GM12878 (cell line): ENCODE measurements at regions not wholly inside any gene's neighbourhood (a gene's known extent, or its start where the extent isn't known, plus 50 kb on each side); places are given as distances from the start of the nearest gene placed in this dataset.

ENCODE experiments used
- ATAC-seq: fragments of 200-7000 bp; cut with Tn5 transposase; 3 replicates; pipeline ENCODE4 v1.9.1; 2020; ENCODE audit warnings: mild to moderate bottlenecking, moderate library complexity
- BruUV-seq: library from RNA; stranded (reverse); fragments of 400-500 nt; replicated peaks from 2 replicates; lab custom pipeline; 2021; lab: Mats Ljungman, UMichigan
- CTCF ChIA-PET: fragments of 300-600 bp; sonication (Branson Sonifier 250); formaldehyde crosslinking; extraction: SDS; loops from one replicate; lab custom pipeline; 2021; ENCODE audit warnings: inconsistent platforms; lab: Yijun Ruan, JAX
- POLR2A ChIA-PET: fragments of 350-600 bp; formaldehyde crosslinking; extraction: SDS; loops from one replicate; lab custom pipeline; 2021; ENCODE audit warnings: inconsistent platforms; lab: Charles Lee
- RAD21 ChIA-PET: fragments of 300-600 bp; sonication (Branson Sonifier 250); formaldehyde crosslinking; loops from one replicate; lab custom pipeline; 2023; ENCODE audit warnings: antibody characterized with exemption; ENCODE audit not compliant: unreplicated experiment; lab: Charles Lee
- SMC1A ChIA-PET: fragments of 300-600 bp; sonication (Branson Sonifier 250); formaldehyde crosslinking; loops from one replicate; lab custom pipeline; 2023; ENCODE audit not compliant: unreplicated experiment, uncharacterized antibody; lab: Charles Lee
- DNase-seq: peaks from one replicate; pipeline ENCODE4 v3.0.0-alpha.2; 2011; ENCODE audit warnings: low read depth, low spot score
- FAIRE-seq: peaks from 3 replicates; lab custom pipeline; 2011; peaks lifted over from hg19 to GRCh38; lab: Jason Lieb, UNC
- H2AFZ ChIP-seq: 2 replicates; pipeline ENCODE4 v1.6.0; 2011; ENCODE audit warnings: low read depth, low read length, control low read depth; ENCODE audit not compliant: control insufficient read depth
- H3K27ac ChIP-seq: 2 replicates; pipeline ENCODE4 v1.5.1; 2011; ENCODE audit warnings: control low read depth; ENCODE audit not compliant: control insufficient read depth, insufficient read depth
- H3K27me3 ChIP-seq, 2 experiments: replicated peaks in 1 of 2; 2 replicates each; pipeline versions ENCODE4 v1.6.0 to v1.6.1; 2011; ENCODE audit warnings: low read length in 1 of 2; ENCODE audit not compliant: control insufficient read depth in 2 of 2, insufficient read depth in 2 of 2
- H3K36me3 ChIP-seq, 2 experiments: 2 replicates each; pipeline ENCODE4 v1.5.1; 2011; ENCODE audit warnings: low read length in 1 of 2; ENCODE audit not compliant: control insufficient read depth in 2 of 2, insufficient read depth in 2 of 2
- H3K4me1 ChIP-seq: 2 replicates; pipeline ENCODE4 v1.6.1; 2011; ENCODE audit warnings: mild to moderate bottlenecking, low read length, moderate library complexity, mixed read lengths; ENCODE audit not compliant: control insufficient read depth, insufficient read depth
- H3K4me2 ChIP-seq: 2 replicates; pipeline ENCODE4 v1.6.0; 2011; ENCODE audit warnings: control low read depth; ENCODE audit not compliant: control insufficient read depth, insufficient read depth
- H3K4me3 ChIP-seq: fragments of 200-600 bp; sonication (generic); 2 replicates; pipeline ENCODE4 v1.5.1; 2016
- H3K79me2 ChIP-seq: 2 replicates; pipeline ENCODE4 v1.6.0; 2011; ENCODE audit warnings: low read length; ENCODE audit not compliant: control insufficient read depth, insufficient read depth
- H3K9ac ChIP-seq: 2 replicates; pipeline ENCODE4 v1.8.0; 2011; ENCODE audit warnings: low read length, control low read depth, mixed read lengths; ENCODE audit not compliant: control insufficient read depth, insufficient read depth
- H3K9me3 ChIP-seq: replicated peaks from 3 replicates; pipeline ENCODE4 v1.5.1; 2011; ENCODE audit warnings: mild to moderate bottlenecking, low read length; ENCODE audit not compliant: control insufficient read depth, insufficient read depth
- H4K20me1 ChIP-seq: 2 replicates; pipeline ENCODE4 v1.6.0; 2011; ENCODE audit not compliant: control insufficient read depth, insufficient read depth
- CBX5 ChIP-seq: sonication (generic); IDR thresholded peaks from 2 replicates; pipeline ENCODE4 v1.6.1; 2016; ENCODE audit warnings: low read depth, moderate library complexity, mild to moderate bottlenecking, inconsistent platforms
- CHD1 ChIP-seq: IDR thresholded peaks from 2 replicates; pipeline ENCODE4 v1.6.1; 2012; ENCODE audit warnings: low read depth, low read length, improper control_type of control experiment
- CREM ChIP-seq: IDR thresholded peaks from 2 replicates; pipeline ENCODE4 v1.6.1; 2014; ENCODE audit warnings: antibody characterized with exemption, low read depth
- GABPA ChIP-seq: IDR thresholded peaks from 2 replicates; pipeline ENCODE4 v1.6.1; 2014; ENCODE audit warnings: antibody characterized with exemption, low read depth, mild to moderate bottlenecking, inconsistent platforms
- HCFC1 ChIP-seq: fragments of 150-350 bp; IDR thresholded peaks from 2 replicates; pipeline ENCODE4 v1.6.1; 2014; ENCODE audit warnings: low read length
- IKZF2 ChIP-seq, 2 experiments: fragments of 450-650 bp; IDR thresholded peaks; 2 replicates each; pipeline ENCODE4 v1.6.1; 2017; ENCODE audit warnings: mild to moderate bottlenecking in 2 of 2, moderate library complexity in 2 of 2
- IRF4 ChIP-seq: IDR thresholded peaks from 2 replicates; pipeline ENCODE4 v1.6.1; 2011; ENCODE audit warnings: low read depth, low read length
- KAT2A ChIP-seq: conservative IDR thresholded peaks from 2 replicates; pipeline ENCODE4 v1.6.1; 2011; ENCODE audit warnings: low read depth, low read length; ENCODE audit not compliant: control insufficient read depth
- RFX5 ChIP-seq: IDR thresholded peaks from 2 replicates; pipeline ENCODE4 v1.6.1; 2011; ENCODE audit warnings: low read depth, low read length, improper control_type of control experiment
- SREBF1 ChIP-seq: IDR thresholded peaks from 2 replicates; pipeline ENCODE4 v1.6.1; 2012; ENCODE audit warnings: mild to moderate bottlenecking, low read length
- USF2 ChIP-seq: IDR thresholded peaks from 2 replicates; pipeline ENCODE4 v1.6.1; 2011; ENCODE audit warnings: low read depth, low read length, improper control_type of control experiment, borderline replicate concordance
- ZBED1 ChIP-seq: IDR thresholded peaks from 2 replicates; pipeline ENCODE4 v1.6.1; 2016; ENCODE audit warnings: borderline replicate concordance
- ZZZ3 ChIP-seq: IDR thresholded peaks from 2 replicates; pipeline ENCODE4 v1.6.1; 2011; ENCODE audit warnings: low read depth; ENCODE audit not compliant: control insufficient read depth, insufficient read length
- WGBS: methylation state at CpG from one replicate; pipeline ENCODE4 v1.1.6; 2016; ENCODE audit warnings: low lambda C conversion rate; ENCODE audit not compliant: insufficient replicate concordance, insufficient coverage; ENCODE audit errors: missing lambda C conversion rate; 5-methylcytosine and 5-hydroxymethylcytosine counted together
- in situ Hi-C: fragments of 300-500 bp; cut with MboI; formaldehyde crosslinking; loops from 9 replicates; pipeline ENCODE4 v1.14.3; 2018; ENCODE audit warnings: mixed read lengths
- intact Hi-C: fragments of 100-400 bp; cut with micrococcal nuclease; formaldehyde crosslinking; loops from one replicate; pipeline ENCODE4 v1.14.2; 2022; ENCODE audit not compliant: unreplicated experiment
- TF ChIP-seq, protein P1 (sequence below): fragments of 450-650 bp; IDR thresholded peaks from 2 replicates; pipeline ENCODE4 v1.6.1; 2017; ENCODE audit warnings: mild to moderate bottlenecking, low read depth, inconsistent platforms; ENCODE audit not compliant: poor library complexity, severe bottlenecking

GRCh38 chr9:92232190-92232589 lies 61.3 kb downstream of the IARS1 start:
- 50% methylated on average over 1 of the region's 1 CpG for WGBS
- FAIRE-seq (no peak), DNase-seq (no peak), ATAC-seq (no peak)
- Histone ChIP-seq H3K79me2 (no peaks in the 10 kb centered on the region), H3K9me3 (no peaks in the 10 kb centered on the region), H3K4me2 (no peak overlapping the region), H2AFZ (no peak overlapping the region), H3K4me1 (no peaks in the 10 kb centered on the region), H4K20me1 (no peaks in the 10 kb centered on the region), H3K27ac (no peak overlapping the region), H3K27me3 (no peaks in the 10 kb centered on the region), H3K9ac (no peak overlapping the region), H3K36me3 (peaks cover 1 to 13% of the 10 kb centered on the region in 2 experiments; a peak in 2 of 4 replicates), H3K4me3 (no peak overlapping the region)
- no TSS peak for BruUV-seq
- POLR2A ChIA-PET, result no interaction called here
- RAD21 ChIA-PET, result interaction anchor here (0.6 to 1.1 kb wide), 2 partner anchors 92 kb away, joined by 3 read pairs; no protein-coding TSS in a partner anchor
- intact Hi-C loops, result no loop called here
- CTCF ChIA-PET, result interaction anchor here (0.9 to 4.1 kb wide), 3 partner anchors 11 to 97 kb away, joined by 3 to 38 read pairs (median 8); no protein-coding TSS in a partner anchor
- TF ChIP-seq CREM, result no peak
- TF ChIP-seq GABPA, result no peak
- no peak for TF ChIP-seq CBX5
- TF ChIP-seq, protein P1, sequence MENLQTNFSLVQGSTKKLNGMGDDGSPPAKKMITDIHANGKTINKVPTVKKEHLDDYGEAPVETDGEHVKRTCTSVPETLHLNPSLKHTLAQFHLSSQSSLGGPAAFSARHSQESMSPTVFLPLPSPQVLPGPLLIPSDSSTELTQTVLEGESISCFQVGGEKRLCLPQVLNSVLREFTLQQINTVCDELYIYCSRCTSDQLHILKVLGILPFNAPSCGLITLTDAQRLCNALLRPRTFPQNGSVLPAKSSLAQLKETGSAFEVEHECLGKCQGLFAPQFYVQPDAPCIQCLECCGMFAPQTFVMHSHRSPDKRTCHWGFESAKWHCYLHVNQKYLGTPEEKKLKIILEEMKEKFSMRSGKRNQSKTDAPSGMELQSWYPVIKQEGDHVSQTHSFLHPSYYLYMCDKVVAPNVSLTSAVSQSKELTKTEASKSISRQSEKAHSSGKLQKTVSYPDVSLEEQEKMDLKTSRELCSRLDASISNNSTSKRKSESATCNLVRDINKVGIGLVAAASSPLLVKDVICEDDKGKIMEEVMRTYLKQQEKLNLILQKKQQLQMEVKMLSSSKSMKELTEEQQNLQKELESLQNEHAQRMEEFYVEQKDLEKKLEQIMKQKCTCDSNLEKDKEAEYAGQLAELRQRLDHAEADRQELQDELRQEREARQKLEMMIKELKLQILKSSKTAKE, result no peak
- TF ChIP-seq SREBF1, result no peak
- no peak for TF ChIP-seq IRF4
- TF ChIP-seq USF2, result no peak
- TF ChIP-seq HCFC1, result no peak
- no peak for TF ChIP-seq KAT2A
- no peak for TF ChIP-seq IKZF2 (IDR thresholded peaks at IDR 0.05)
- TF ChIP-seq CHD1, result no peak
- no peak for TF ChIP-seq ZZZ3
- TF ChIP-seq RFX5, result no peak
- no peak for TF ChIP-seq ZBED1
- SMC1A ChIA-PET, result interaction anchor here (1.5 kb wide), 1 partner anchor 10 kb away, joined by 3 read pairs; no protein-coding TSS in a partner anchor
- in situ Hi-C loops, result no loop called here
